ENCODE measurements at regions not wholly inside any gene's neighbourhood (a gene's known extent, or its start where the extent isn't known, plus 50 kb on each side); places are given as distances from the start of the nearest gene placed in this dataset.

DNA sequence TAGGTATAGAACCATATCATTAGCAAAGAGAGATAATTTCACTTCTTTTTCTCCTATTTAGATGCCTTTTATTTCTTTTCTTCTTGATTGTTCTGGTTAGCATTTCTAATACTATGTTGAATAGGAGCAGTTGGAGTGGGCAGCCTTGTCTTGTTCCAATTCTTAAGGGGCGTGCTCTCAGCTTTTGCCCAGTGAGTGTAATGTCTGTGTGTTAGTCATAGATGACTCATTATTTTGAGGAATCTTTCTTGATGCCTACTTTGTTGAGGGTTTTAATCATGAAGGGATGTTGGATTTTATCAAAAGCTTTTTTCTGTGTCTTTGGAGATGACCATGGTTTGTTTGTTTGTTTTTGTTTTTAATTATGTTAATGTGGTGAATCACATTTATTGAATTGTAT is 1453.1 kb upstream of the SLC39A10 start (continued):
- TF ChIP-seq, protein P1, sequence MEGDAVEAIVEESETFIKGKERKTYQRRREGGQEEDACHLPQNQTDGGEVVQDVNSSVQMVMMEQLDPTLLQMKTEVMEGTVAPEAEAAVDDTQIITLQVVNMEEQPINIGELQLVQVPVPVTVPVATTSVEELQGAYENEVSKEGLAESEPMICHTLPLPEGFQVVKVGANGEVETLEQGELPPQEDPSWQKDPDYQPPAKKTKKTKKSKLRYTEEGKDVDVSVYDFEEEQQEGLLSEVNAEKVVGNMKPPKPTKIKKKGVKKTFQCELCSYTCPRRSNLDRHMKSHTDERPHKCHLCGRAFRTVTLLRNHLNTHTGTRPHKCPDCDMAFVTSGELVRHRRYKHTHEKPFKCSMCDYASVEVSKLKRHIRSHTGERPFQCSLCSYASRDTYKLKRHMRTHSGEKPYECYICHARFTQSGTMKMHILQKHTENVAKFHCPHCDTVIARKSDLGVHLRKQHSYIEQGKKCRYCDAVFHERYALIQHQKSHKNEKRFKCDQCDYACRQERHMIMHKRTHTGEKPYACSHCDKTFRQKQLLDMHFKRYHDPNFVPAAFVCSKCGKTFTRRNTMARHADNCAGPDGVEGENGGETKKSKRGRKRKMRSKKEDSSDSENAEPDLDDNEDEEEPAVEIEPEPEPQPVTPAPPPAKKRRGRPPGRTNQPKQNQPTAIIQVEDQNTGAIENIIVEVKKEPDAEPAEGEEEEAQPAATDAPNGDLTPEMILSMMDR (IDR thresholded peaks at IDR 0.05 in 2 of 3, conservative IDR thresholded peaks at IDR 0.05 in 1 of 3; ENCODE audit: control insufficient read depth in 2 of 3, extremely low read depth in 1 of 3, insufficient read depth in 1 of 3, low read depth in 3 of 3, low read length in 3 of 3), result no peak

DNA sequence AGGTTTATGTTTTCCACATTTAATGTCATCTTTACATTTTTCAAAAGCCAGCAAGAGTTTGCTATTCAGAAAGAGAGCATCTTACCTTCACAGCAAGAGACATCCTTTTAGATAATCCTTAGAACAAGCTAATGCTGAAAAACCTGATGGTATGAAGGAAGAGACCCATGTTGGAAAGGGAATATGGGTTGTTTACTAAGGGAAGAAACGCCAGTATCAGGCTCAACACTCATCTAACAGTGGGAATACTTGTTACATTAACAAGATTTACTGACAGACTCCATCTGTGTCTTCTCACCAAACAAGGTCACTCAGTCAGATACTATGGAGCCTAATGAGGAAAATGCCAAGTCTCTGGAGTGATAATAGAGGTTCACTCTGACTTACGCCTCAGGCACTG is 1474.1 kb upstream of the SLC39A10 start:
- DNase-seq (ENCODE audit: low read depth, low spot score) (no peak), ATAC-seq (no peak), FAIRE-seq (no peak)
- Histone ChIP-seq H3K27ac (ENCODE audit: control insufficient read depth, insufficient read depth) (no peak overlapping the region), H3K9ac (ENCODE audit: control insufficient read depth, insufficient read depth, low read length) (no peak overlapping the region), H3K4me2 (ENCODE audit: control insufficient read depth, insufficient read depth) (no peak overlapping the region), H2AFZ (ENCODE audit: control insufficient read depth, low read depth, low read length) (no peak overlapping the region), H4K20me1 (ENCODE audit: control insufficient read depth, insufficient read depth) (no peaks in the 10 kb centered on the region), H3K36me3 (ENCODE audit: control insufficient read depth in 2 of 2, insufficient read depth in 2 of 2, low read length in 1 of 2) (no peaks in the 10 kb centered on the region), H3K27me3 (replicated peaks in 1 of 2; ENCODE audit: control insufficient read depth in 2 of 2, insufficient read depth in 2 of 2, low read length in 1 of 2) (no peaks in the 10 kb centered on the region), H3K79me2 (ENCODE audit: control insufficient read depth, insufficient read depth, low read length) (no peaks in the 10 kb centered on the region), H3K9me3 (replicated peaks; ENCODE audit: control insufficient read depth, insufficient read depth, low read length) (no peaks in the 10 kb centered on the region), H3K4me3 (no peak overlapping the region), H3K4me1 (ENCODE audit: control insufficient read depth, insufficient read depth, low read length) (no peaks in the 10 kb centered on the region)
- CTCF ChIA-PET, result no interaction called here
- in situ Hi-C loops (cut with MboI) (no loop called here), intact Hi-C loops (cut with micrococcal nuclease; ENCODE audit: unreplicated experiment) (no loop called here)
- RAD21 ChIA-PET (ENCODE audit: unreplicated experiment), result interaction anchor here (1.0 kb wide), 1 partner anchor 8 kb away, joined by 3 read pairs; no protein-coding TSS in a partner anchor
- WGBS (ENCODE audit: insufficient coverage, insufficient replicate concordance, low lambda C conversion rate, missing lambda C conversion rate), result 4% methylated on average over 2 of the region's 2 CpGs
- TF ChIP-seq, protein P2, sequence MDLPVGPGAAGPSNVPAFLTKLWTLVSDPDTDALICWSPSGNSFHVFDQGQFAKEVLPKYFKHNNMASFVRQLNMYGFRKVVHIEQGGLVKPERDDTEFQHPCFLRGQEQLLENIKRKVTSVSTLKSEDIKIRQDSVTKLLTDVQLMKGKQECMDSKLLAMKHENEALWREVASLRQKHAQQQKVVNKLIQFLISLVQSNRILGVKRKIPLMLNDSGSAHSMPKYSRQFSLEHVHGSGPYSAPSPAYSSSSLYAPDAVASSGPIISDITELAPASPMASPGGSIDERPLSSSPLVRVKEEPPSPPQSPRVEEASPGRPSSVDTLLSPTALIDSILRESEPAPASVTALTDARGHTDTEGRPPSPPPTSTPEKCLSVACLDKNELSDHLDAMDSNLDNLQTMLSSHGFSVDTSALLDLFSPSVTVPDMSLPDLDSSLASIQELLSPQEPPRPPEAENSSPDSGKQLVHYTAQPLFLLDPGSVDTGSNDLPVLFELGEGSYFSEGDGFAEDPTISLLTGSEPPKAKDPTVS (IDR thresholded peaks at IDR 0.05; ENCODE audit: low read depth, low read length), result no peak
- TF ChIP-seq NBN (IDR thresholded peaks at IDR 0.05), result no peak
- no TSS peak for BruUV-seq (replicated peaks)
- POLR2A ChIA-PET, result no interaction called here
- SMC1A ChIA-PET (ENCODE audit: uncharacterized antibody, unreplicated experiment), result interaction anchor here (2.4 kb wide), 1 partner anchor 10 kb away, joined by 6 read pairs; no protein-coding TSS in a partner anchor

Measured in GM12878 (cell line).